ENCODE measurements at regions not wholly inside any gene's neighbourhood (a gene's known extent, or its start where the extent isn't known, plus 50 kb on each side); places are given as distances from the start of the nearest gene placed in this dataset.

DNA sequence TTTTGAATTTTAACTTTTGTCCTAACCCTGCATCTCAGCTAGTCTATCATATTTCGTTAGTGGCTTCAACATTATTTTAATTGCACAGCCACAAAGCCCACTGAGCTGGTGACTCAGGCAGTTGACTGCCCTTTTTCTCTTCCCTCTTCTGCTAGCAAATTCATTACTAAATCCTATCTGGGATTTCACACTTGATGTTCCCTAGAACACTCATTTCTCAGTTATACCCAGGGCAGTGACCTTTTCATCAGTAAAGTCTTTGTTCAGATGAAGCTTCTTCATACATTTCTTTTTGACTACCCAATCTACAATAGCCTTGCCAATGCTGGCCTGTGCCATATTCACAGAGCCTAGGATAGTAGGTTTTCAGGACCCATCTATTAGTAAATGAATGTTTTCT lies 107.0 kb downstream of the ATXN7L3B start:
- no peak overlapping the region for H3K4me3 ChIP-seq
- no peaks in the 10 kb centered on the region for H3K27me3 ChIP-seq (replicated peaks; ENCODE audit: insufficient read depth)
- intact Hi-C loops (cut with DNase I) = no loop called here
- no peaks in the 10 kb centered on the region for H3K4me1 ChIP-seq (replicated peaks)
- no peaks in the 10 kb centered on the region for H3K36me3 ChIP-seq
- WGBS = 71% methylated on average over 1 of the region's 1 CpG
- no peaks in the 10 kb centered on the region for H3K9me3 ChIP-seq
- TF ChIP-seq, protein P1, sequence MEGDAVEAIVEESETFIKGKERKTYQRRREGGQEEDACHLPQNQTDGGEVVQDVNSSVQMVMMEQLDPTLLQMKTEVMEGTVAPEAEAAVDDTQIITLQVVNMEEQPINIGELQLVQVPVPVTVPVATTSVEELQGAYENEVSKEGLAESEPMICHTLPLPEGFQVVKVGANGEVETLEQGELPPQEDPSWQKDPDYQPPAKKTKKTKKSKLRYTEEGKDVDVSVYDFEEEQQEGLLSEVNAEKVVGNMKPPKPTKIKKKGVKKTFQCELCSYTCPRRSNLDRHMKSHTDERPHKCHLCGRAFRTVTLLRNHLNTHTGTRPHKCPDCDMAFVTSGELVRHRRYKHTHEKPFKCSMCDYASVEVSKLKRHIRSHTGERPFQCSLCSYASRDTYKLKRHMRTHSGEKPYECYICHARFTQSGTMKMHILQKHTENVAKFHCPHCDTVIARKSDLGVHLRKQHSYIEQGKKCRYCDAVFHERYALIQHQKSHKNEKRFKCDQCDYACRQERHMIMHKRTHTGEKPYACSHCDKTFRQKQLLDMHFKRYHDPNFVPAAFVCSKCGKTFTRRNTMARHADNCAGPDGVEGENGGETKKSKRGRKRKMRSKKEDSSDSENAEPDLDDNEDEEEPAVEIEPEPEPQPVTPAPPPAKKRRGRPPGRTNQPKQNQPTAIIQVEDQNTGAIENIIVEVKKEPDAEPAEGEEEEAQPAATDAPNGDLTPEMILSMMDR (IDR thresholded peaks at IDR 0.05) = no peak
- TF ChIP-seq POLR2A (IDR thresholded peaks at IDR 0.05) (no peak), POLR2AphosphoS5 (IDR thresholded peaks at IDR 0.05) (no peak)
- DNase-seq (ENCODE audit: low spot score) = no peak
- H3K27ac ChIP-seq = no peak overlapping the region

DNA sequence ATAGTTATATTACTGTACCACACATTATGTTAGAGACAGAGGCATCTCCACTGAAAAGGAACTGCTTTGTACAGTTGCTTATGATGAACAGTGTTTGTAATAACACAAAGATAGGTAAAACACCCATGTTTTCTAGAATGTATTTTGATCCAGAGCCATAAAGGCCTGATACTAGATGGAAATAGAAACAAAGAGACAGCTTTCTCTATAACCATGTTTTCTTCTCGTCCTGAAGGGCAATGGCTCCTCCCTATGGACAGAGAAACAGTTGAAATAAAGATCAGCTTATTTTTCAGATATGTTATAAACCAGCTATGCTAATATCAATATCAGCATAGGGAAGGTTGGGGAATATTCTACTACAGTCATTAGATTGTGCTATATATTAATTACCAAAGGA lies 109.2 kb downstream of the ATXN7L3B start:
- Histone ChIP-seq H3K9me3 (no peaks in the 10 kb centered on the region), H3K27ac (no peak overlapping the region), H3K27me3 (replicated peaks; ENCODE audit: insufficient read depth) (no peaks in the 10 kb centered on the region), H3K36me3 (no peaks in the 10 kb centered on the region), H3K4me1 (replicated peaks) (no peaks in the 10 kb centered on the region), H3K4me3 (no peak overlapping the region)
- intact Hi-C loops (cut with DNase I) = no loop called here
- 15% methylated on average over 1 of the region's 1 CpG for WGBS
- DNase-seq (ENCODE audit: low spot score) = no peak
- TF ChIP-seq, protein P1 (IDR thresholded peaks at IDR 0.05) = peak in 1 of 4 experiments; percentile 17
- TF ChIP-seq POLR2AphosphoS5 (IDR thresholded peaks at IDR 0.05) = no peak
- TF ChIP-seq POLR2A (IDR thresholded peaks at IDR 0.05) = no peak

- 13% methylated on average over 2 of the region's 2 CpGs for WGBS
Measured at GRCh38 chr12:74647256-74647655, 109.6 kb downstream of the ATXN7L3B start.

DNA sequence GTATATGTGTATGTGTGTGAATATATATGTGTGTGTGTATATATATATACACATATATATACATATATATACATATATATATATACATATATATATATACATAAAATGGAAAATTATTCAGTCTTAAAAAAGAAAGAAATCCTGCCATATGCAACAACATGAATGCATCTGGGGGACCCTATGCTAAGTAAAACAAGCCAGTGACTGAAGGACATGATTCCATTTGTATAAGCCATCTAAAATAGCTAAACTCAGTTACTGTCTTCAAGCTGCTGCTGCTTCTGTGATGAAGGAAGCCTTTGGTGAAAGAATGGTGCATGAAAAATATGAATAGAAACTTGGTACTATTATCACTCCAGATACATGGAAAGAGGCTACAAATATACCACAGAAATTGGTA lies 118.6 kb downstream of the ATXN7L3B start:
- no peaks in the 10 kb centered on the region for H3K27me3 ChIP-seq (replicated peaks; ENCODE audit: insufficient read depth)
- no peak overlapping the region for H3K4me3 ChIP-seq
- TF ChIP-seq, protein P1 (IDR thresholded peaks at IDR 0.05) = no peak
- no peak for TF ChIP-seq POLR2AphosphoS5 (IDR thresholded peaks at IDR 0.05)
- intact Hi-C loops (cut with DNase I) = no loop called here
- no peak for DNase-seq (ENCODE audit: low spot score)
- H3K36me3 ChIP-seq = no peaks in the 10 kb centered on the region
- H3K27ac ChIP-seq = no peak overlapping the region
- H3K9me3 ChIP-seq = no peaks in the 10 kb centered on the region
- H3K4me1 ChIP-seq (replicated peaks) = no peaks in the 10 kb centered on the region

More at GRCh38 chr12:74647256-74647655, 109.6 kb downstream of the ATXN7L3B start:
- intact Hi-C loops (cut with DNase I) = no loop called here
- Histone ChIP-seq H3K27ac (no peak overlapping the region), H3K9me3 (no peaks in the 10 kb centered on the region), H3K36me3 (no peaks in the 10 kb centered on the region), H3K27me3 (replicated peaks; ENCODE audit: insufficient read depth) (no peaks in the 10 kb centered on the region), H3K4me1 (replicated peaks) (no peaks in the 10 kb centered on the region), H3K4me3 (no peak overlapping the region)
- TF ChIP-seq POLR2A (IDR thresholded peaks at IDR 0.05) (no peak), POLR2AphosphoS5 (IDR thresholded peaks at IDR 0.05) (no peak)
- TF ChIP-seq, protein P1 (IDR thresholded peaks at IDR 0.05) = no peak
- DNase-seq (ENCODE audit: low spot score) = no peak

DNA sequence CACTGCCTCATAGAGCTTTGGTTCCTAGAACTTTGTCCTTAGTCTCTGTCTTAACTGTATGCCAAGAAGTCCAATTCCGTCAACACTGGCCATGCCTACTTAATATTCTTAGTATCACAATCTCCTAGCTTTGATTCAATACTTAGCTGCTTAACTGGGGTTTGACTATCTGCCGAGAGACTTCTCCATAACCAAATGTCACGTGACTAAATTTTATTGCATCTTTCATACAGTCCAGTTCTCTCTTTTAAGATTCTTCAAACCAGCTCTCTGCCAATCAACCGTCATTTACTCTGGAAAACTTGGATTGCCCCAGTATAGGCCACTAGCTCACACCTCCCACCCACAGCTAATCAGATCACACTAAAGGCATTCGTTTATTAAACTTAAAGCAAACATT lies 122.8 kb downstream of the ATXN7L3B start:
- no peak for DNase-seq (ENCODE audit: low spot score)
- Histone ChIP-seq H3K4me1 (replicated peaks) (no peaks in the 10 kb centered on the region), H3K27me3 (replicated peaks; ENCODE audit: insufficient read depth) (no peaks in the 10 kb centered on the region), H3K4me3 (no peak overlapping the region), H3K36me3 (no peaks in the 10 kb centered on the region), H3K27ac (no peak overlapping the region), H3K9me3 (no peaks in the 10 kb centered on the region)
- intact Hi-C loops (cut with DNase I) = no loop called here
- TF ChIP-seq POLR2A (IDR thresholded peaks at IDR 0.05) (no peak), POLR2AphosphoS5 (IDR thresholded peaks at IDR 0.05) (no peak)
- TF ChIP-seq, protein P1 (IDR thresholded peaks at IDR 0.05) = no peak
- WGBS = 71% methylated on average over 5 of the region's 5 CpGs
